GOT3 (cell line): ENCODE measurements at regions not wholly inside any gene's neighbourhood (a gene's known extent, or its start where the extent isn't known, plus 50 kb on each side); places are given as distances from the start of the nearest gene placed in this dataset.

Source experiments
- DNase-seq: peaks from one replicate; lab custom pipeline; 2025; ENCODE audit warnings: mixed read lengths; lab: John Stamatoyannopoulos, UW

- no peak for DNase-seq
Observed at GRCh38 chr4:182015893-182016292, 227.3 kb upstream of the TENM3 start.

- no peak for DNase-seq
Observed at GRCh38 chr4:182017038-182017437, 226.2 kb upstream of the TENM3 start.

DNA sequence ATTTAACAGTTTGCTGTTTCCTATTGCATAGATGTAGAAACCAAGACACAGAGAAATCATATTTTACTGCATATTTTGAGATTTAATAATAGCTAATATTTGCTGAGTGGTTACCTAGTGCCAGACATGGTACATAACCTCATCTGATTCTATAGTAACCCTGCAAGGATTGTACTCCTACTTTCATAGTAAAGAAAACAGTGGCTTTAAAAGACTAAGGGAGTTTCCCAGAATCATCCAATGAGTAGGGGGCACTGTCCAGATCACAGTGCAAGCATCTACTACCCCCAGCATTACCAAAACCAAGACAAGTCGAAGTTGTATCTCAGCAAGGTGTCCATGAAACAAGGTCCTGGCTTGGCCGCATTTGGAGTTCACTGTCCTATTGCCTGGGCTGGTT is 224.5 kb upstream of the TENM3 start:
- no peak for DNase-seq

GRCh38 chr4:182019148-182019652 is 224.0 kb upstream of the TENM3 start:
- DNase-seq = no peak

DNA sequence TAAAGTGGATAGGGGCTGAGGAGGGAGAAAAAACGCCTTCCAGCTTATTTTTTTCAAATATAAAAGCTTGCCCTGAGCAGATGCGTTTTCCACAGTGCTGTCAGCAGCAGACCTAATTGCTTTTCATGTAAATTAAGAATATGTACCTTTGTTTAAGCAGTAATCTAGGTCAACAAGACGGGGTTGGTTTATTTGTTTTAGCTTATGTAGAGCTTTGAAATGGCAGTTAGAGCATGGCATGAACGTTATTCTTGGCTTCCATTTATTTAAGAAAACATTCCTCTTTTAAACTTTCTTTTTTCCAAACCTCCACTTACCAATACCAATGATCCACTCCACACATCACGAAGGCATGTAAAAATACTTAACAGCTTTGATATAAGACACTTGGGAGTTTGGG is 220.3 kb upstream of the TENM3 start:
- no peak for DNase-seq

DNA sequence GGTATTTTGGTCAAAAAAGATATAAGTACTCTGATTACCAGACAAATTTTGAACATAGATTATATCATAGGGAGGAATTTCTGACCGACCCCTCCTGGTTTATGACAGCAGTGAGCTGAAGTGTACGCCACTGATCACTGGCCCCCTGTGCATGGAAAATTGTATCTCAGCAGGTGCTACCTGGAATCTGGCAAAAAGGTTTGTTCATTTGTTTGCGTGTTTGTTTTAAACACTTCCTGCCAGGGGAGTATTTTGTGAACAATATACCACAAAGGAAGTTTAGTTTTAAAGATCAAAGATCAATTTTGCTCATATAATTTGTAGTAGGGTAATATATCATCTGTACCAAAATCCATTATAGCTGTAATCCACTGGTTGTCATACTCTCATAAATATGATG is 219.7 kb upstream of the TENM3 start:
- no peak for DNase-seq

GRCh38 chr4:182042945-182043344 is 200.3 kb upstream of the TENM3 start:
- DNase-seq = no peak

DNA sequence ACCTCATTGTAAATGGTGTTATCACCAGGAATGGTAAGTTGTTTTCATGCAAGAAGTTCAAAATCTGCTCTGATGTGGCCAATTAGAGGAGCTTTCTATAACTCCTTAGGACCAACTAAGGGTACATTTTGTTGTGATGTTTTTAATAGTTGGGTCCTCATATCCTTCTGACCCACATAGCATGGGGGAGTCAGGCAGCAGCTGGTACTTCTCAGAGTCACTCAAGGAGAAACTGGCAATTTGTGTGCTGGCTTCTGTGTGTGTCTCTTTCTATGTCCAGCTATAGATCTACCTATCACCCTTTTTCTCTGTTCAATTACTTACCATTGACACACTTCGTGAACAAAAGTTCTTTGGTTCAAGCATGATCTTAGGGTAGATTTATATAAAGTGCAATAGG is 194.3 kb upstream of the TENM3 start:
- no peak for DNase-seq

GRCh38 chr4:182056866-182057265 is 186.3 kb upstream of the TENM3 start:
- DNase-seq = no peak

DNA sequence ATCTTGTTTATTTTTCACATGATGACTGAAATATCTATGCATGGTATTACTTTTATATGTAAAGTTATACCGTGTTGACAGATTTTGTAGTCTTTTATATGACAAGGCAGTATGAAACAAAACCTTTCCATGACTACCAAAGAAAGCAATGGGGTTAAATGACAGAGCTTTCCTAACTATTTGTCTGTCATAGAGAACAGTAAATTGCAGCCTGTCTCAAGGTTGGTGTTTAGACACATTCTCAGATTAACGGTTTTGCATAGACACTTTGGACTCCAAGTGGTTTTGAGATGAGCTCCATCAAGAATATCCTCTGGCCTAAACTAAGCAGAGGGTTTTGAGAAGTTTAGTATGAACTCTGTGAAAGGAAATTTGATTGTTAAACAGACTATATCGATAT is 180.7 kb upstream of the TENM3 start:
- no peak for DNase-seq

DNA sequence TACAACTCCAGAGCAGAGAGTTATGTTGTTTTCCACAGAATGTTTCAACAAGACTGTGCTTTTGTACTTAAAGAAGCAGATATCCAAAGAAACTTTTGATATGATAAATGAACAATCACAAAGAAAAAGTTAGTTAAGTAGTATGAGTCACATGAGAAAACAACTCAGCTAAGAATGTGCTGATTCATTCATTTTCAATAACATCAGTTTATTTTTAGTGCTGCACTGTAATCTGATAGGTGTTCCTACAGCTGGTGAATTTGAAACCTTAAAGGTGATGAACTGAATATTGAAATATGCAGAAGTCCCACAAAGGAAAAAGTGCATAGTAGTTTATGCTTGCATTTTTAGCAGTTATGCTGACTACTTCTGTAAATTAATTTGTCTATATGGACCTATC is 180.3 kb upstream of the TENM3 start:
- DNase-seq = no peak

GRCh38 chr4:182063651-182064050 is 179.6 kb upstream of the TENM3 start:
- no peak for DNase-seq

- DNase-seq = no peak
Observed at GRCh38 chr4:182065255-182065654, 177.9 kb upstream of the TENM3 start.

DNA sequence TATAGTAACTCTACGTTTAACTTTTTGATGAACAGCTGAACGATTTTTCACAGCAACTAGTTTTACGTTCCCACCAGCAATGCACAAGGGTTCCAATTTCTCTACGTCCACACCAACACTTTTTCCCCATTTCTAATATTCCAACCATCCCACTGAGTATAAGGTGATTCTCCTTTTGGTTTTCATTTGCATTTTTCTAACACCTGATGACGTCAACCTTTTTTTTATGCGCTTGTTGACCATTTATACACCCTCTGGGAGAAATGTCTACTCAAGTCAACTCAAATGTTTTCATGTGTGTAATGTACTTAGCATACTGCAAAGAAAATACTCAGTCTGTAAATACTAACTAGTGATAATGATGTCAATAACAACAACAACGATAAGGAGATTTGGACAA is 177.2 kb upstream of the TENM3 start:
- DNase-seq = no peak

DNA sequence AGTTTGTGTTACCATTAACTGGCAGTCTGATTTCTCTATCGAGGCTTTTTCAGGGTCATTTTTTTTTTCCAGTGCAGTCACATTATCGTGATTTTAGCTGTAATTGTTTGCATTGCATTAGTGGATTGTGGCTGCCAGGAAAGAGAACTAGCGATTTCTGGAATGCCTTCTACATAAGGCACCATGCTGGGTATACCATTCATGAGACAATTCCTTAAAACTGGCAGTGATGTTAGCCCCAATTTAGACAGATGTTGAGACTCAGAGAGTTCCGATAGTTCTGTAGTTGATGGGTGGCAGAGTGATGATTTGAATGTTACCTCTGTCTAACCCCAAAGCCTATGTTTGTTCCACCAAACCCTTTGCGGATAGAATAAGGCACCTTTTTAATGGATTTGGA is 175.4 kb upstream of the TENM3 start:
- no peak for DNase-seq

- DNase-seq = no peak
Observed at GRCh38 chr4:182068920-182069319, 174.3 kb upstream of the TENM3 start.

- no peak for DNase-seq
Observed at GRCh38 chr4:182073278-182073677, 169.9 kb upstream of the TENM3 start.

- DNase-seq = no peak
Observed at GRCh38 chr4:182074139-182074538, 169.1 kb upstream of the TENM3 start.

DNA sequence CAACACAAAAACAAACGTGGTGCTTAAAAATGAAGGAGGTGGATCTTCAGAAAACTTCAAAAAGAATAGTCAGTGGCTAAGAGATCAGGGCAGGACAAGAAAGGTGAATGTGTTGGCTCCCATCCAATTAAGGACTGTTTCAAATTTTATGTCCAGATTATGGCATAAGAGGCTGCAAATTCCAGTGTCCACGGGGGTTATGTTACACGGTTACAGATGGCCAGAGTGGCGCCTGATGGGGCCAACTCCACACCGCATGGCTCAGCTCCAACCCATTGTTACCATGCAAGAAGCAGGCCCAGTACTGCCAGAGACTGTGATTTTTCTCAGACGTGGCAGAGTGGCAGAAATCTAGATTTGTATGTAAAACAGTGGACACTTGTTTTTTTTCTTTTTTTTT is 168.4 kb upstream of the TENM3 start:
- no peak for DNase-seq

GRCh38 chr4:182082910-182083309 is 160.3 kb upstream of the TENM3 start:
- DNase-seq = no peak

DNA sequence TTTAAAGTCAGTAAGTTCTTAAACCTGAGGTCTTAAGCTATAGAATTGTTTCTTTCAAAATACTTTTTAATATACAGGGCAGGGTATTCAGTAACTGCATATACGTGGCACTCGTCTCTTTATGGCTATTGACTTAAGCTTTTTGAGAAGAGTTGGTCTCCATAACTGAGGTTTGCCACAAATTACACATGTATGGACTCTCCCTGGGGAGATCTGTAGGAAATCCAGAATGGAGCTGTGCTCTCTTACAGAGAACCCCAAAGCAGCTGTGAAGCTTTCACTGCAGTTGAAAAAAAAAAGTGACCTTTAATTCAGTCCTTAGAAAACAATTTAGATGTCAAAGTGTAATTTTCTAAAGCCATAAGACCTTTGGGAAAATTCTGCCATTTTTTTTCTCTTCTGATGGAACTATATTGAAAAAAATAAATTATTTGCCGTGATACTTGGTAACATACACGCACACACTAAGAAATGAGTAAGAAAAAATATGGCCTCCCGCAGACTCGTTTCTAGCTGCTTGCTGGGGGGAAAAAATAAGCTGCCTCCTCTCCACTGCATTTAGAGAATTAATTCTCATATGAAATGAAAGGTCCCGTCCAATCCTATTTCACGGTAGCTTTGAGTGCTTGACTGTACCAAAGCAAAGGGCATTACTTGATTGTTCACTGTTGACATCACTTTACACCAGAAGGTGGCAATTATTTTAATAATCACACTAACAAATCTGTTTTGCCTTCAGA is 159.4 kb upstream of the TENM3 start:
- DNase-seq = no peak

DNA sequence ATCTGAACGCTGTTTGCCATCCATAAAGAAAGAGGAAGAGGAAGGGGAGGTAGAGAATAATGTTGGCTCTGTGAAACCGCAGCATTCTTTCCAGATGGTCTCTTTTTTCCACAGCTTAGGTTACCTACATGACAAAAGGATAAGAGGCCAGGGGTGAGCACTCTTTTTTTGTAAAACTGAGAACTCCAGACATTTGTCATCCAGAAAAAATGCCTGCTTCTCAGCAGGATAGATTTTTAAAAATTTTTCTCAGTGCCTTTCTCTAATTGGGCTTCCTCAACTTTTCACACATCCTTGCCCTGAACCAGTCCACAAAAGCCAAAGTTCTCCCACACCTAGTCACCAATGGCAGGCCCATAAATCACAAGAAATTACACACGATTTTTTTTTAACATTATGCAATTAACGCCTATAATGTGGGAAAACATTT is 158.1 kb upstream of the TENM3 start:
- no peak for DNase-seq

GRCh38 chr4:182089326-182089725 is 153.9 kb upstream of the TENM3 start:
- DNase-seq = no peak

DNA sequence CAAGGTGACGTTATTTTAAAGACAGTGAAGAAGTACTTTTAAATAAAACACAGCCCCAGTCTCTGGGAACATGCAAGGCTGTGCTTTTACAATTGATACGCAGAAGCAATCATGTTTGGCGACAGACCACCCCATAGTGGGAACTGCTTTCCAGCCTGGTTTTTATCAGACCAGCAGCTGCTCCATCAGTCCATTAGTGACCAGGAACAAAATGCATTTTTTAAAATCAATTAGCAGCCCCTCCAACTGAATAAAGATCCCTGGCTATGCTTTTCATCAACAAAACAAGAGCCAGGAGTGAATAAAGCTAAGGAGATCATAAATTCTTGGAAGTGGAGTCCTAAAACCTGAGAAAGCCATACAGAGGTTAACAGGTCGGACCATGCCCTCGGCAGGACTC is 153.0 kb upstream of the TENM3 start:
- no peak for DNase-seq
